HEK293 (cell line): ENCODE measurements at regions not wholly inside any gene's neighbourhood (a gene's known extent, or its start where the extent isn't known, plus 50 kb on each side); places are given as distances from the start of the nearest gene placed in this dataset.

ENCODE experiments used
- CTCF ChIP-seq: fragments of 450-650 bp; formaldehyde crosslinking; IDR thresholded peaks from 2 replicates; pipeline ENCODE4 v1.5.1; 2016; ENCODE audit warnings: missing biosample characterization, missing genetic modification characterization
- REST ChIP-seq: fragments of 450-650 bp; formaldehyde crosslinking; IDR thresholded peaks from 2 replicates; pipeline ENCODE4 v1.5.1; 2016; ENCODE audit warnings: missing biosample characterization, missing genetic modification characterization
- TCF7L2 ChIP-seq: IDR thresholded peaks from 2 replicates; pipeline ENCODE4 v1.6.1; 2011; ENCODE audit warnings: low read depth, mild to moderate bottlenecking, inconsistent platforms, low read length, moderate library complexity, borderline replicate concordance
- ZBTB7A ChIP-seq: fragments of 450-650 bp; formaldehyde crosslinking; IDR thresholded peaks from 2 replicates; pipeline ENCODE4 v1.5.1; 2016; ENCODE audit warnings: low read depth, missing biosample characterization, missing genetic modification characterization
- ZNF416 ChIP-seq: fragments of 450-650 bp; formaldehyde crosslinking; IDR thresholded peaks from 2 replicates; pipeline ENCODE4 v1.5.1; 2016; ENCODE audit warnings: missing biosample characterization, missing genetic modification characterization
- ZSCAN16 ChIP-seq: fragments of 450-650 bp; formaldehyde crosslinking; IDR thresholded peaks from 2 replicates; pipeline ENCODE4 v1.5.1; 2016; ENCODE audit warnings: missing biosample characterization, missing genetic modification characterization

DNA sequence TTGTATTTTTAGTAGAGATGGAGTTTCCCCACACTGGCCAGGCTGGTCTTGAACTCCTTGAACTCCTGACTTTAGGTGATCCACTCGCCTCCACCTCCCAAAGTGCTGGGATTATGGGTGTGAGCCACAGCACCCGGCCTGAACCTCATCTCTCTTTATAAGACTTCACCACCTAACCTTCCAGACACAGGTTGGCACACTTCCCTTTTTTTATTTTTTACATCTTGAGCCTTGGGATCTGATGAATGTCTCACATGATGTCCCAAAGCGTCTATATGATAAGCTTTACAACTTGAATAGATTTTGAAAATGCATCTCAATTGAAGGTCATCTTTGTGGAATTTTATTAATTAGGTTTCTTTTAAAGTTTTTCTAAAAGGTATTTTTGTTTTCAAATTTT lies 172.4 kb upstream of the IVNS1ABP start:
- TF ChIP-seq CTCF (tag by site-specific recombination) (no peak), ZSCAN16 (tag by site-specific recombination) (no peak), TCF7L2 (no peak), ZNF416 (tag by site-specific recombination) (no peak), ZBTB7A (tag by site-specific recombination) (no peak), REST (no peak)
